SU-DHL-6 (cell line): ENCODE measurements at regions not wholly inside any gene's neighbourhood (a gene's known extent, or its start where the extent isn't known, plus 50 kb on each side); places are given as distances from the start of the nearest gene placed in this dataset.

ENCODE experiments used
- CTCF ChIP-seq: fragments of 200-600 bp; sonication (generic); IDR thresholded peaks from one replicate; pipeline ENCODE4 v1.5.1; 2017; ENCODE audit warnings: antibody characterized with exemption, mild to moderate bottlenecking, low read length, moderate library complexity; ENCODE audit not compliant: insufficient read depth, poor library complexity, severe bottlenecking
- EZH2phosphoT487 ChIP-seq: fragments of 200-600 bp; sonication (generic), shearing (Covaris generic); conservative IDR thresholded peaks from 2 replicates; pipeline ENCODE4 v1.6.1; 2018; ENCODE audit warnings: mild to moderate bottlenecking, antibody characterized with exemption, low read length, moderate library complexity, mixed read lengths

GRCh38 chr6:169074526-169074925 is 179.1 kb downstream of the THBS2 start:
- TF ChIP-seq CTCF, result no peak
- no peak for TF ChIP-seq EZH2phosphoT487
